ENCODE measurements at regions not wholly inside any gene's neighbourhood (a gene's known extent, or its start where the extent isn't known, plus 50 kb on each side); places are given as distances from the start of the nearest gene placed in this dataset.

DNA sequence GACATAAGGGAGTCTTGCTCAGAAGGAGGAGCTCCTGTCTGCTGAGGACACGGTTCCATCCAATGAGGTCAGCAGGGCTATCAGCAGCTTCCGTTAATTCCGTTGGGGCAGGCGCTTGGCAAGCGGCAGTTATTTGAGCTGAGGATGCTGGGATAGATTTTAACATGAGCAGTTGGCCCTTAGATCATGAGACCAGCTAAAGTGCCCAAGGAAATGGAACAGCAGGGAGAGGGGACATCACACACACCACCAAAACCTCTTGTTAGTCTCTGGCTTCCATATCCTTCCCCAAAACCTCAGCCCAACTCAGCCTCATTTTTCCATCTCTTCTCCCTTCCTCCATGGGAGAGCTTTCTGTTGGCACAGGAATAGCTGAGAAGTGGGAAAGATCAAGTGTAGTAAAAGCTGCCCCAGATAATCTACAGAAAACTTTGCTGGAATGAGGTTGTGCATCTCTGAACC is 138.7 kb upstream of the PZP start:
- H3K27ac Mint-ChIP-seq (ENCODE audit: unreplicated experiment): no peak overlapping the region
- intact Hi-C loops (cut with micrococcal nuclease; ENCODE audit: unreplicated experiment): no loop called here
- TF ChIP-seq, protein P1, sequence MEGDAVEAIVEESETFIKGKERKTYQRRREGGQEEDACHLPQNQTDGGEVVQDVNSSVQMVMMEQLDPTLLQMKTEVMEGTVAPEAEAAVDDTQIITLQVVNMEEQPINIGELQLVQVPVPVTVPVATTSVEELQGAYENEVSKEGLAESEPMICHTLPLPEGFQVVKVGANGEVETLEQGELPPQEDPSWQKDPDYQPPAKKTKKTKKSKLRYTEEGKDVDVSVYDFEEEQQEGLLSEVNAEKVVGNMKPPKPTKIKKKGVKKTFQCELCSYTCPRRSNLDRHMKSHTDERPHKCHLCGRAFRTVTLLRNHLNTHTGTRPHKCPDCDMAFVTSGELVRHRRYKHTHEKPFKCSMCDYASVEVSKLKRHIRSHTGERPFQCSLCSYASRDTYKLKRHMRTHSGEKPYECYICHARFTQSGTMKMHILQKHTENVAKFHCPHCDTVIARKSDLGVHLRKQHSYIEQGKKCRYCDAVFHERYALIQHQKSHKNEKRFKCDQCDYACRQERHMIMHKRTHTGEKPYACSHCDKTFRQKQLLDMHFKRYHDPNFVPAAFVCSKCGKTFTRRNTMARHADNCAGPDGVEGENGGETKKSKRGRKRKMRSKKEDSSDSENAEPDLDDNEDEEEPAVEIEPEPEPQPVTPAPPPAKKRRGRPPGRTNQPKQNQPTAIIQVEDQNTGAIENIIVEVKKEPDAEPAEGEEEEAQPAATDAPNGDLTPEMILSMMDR (IDR thresholded peaks at IDR 0.05; ENCODE audit: unreplicated experiment): no peak

DNA sequence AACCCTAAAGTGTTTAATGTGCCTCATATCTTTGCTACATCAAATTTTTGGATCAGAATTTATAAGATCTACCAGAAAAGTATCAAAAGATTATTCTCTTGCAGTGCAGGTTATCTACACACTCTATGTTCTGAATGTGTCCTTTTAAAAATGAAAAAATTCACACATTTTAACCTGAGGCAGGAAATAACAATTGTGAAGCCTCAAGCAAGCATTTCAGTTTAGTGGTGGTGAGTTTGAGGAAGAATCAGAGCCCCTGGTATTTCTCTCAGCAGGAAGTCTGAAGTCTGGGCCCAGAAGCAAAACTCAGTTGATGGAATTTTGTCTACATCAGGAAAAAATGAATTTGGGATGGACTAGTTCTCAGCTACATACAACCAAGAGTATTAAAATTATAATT is 137.0 kb upstream of the PZP start:
- Mint-ChIP-seq H3K27ac (ENCODE audit: unreplicated experiment) (no peak overlapping the region), H3K4me3 (ENCODE audit: low read depth, unreplicated experiment) (no peak overlapping the region), H3K4me1 (ENCODE audit: low read depth, unreplicated experiment) (no peaks in the 10 kb centered on the region), H3K27me3 (ENCODE audit: unreplicated experiment) (no peaks in the 10 kb centered on the region), H3K36me3 (ENCODE audit: insufficient read depth, unreplicated experiment) (no peaks in the 10 kb centered on the region), H3K9me3 (ENCODE audit: low read depth, unreplicated experiment) (no peaks in the 10 kb centered on the region)
- intact Hi-C loops (cut with micrococcal nuclease; ENCODE audit: unreplicated experiment): no loop called here
- CTCF ChIA-PET: no interaction called here
- TF ChIP-seq, protein P1 (IDR thresholded peaks at IDR 0.05; ENCODE audit: unreplicated experiment): no peak
- no TSS peak for BruUV-seq (replicated peaks)
- no peak for DNase-seq

More for the DNA sequence above, 138.7 kb upstream of the PZP start:
- Mint-ChIP-seq H3K27me3 (ENCODE audit: unreplicated experiment) (no peaks in the 10 kb centered on the region), H3K36me3 (ENCODE audit: insufficient read depth, unreplicated experiment) (no peaks in the 10 kb centered on the region), H3K4me3 (ENCODE audit: low read depth, unreplicated experiment) (no peak overlapping the region), H3K9me3 (ENCODE audit: low read depth, unreplicated experiment) (no peaks in the 10 kb centered on the region), H3K4me1 (ENCODE audit: low read depth, unreplicated experiment) (no peaks in the 10 kb centered on the region)
- no peak for DNase-seq
- BruUV-seq (replicated peaks): no TSS peak
- CTCF ChIA-PET: interaction anchor here (1.0 kb wide), 1 partner anchor 16 kb away, joined by 3 read pairs; no protein-coding TSS in a partner anchor

DNA sequence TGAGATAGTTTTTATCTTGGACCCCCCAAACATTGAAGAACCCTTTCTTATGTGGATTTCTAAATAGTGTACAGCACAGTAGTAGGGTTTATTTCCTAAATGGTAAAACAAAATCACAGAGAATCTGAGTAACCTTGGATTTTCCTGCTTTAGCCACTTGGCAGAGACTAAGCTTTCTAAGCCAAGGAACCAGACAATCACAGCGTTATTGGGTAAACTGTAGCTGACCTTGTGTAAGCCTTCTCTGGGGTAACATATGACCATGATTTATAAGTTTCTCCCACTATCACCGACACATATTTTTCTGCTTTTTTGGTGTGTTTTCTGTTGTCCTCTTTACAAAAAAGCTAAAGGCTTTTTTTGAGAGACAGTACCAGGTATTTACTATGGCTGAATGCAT is 136.3 kb upstream of the PZP start:
- Mint-ChIP-seq H3K27ac (ENCODE audit: unreplicated experiment) (no peak overlapping the region), H3K36me3 (ENCODE audit: insufficient read depth, unreplicated experiment) (no peaks in the 10 kb centered on the region), H3K27me3 (ENCODE audit: unreplicated experiment) (no peaks in the 10 kb centered on the region), H3K4me3 (ENCODE audit: low read depth, unreplicated experiment) (no peak overlapping the region), H3K4me1 (ENCODE audit: low read depth, unreplicated experiment) (no peaks in the 10 kb centered on the region), H3K9me3 (ENCODE audit: low read depth, unreplicated experiment) (no peaks in the 10 kb centered on the region)
- TF ChIP-seq, protein P1 (IDR thresholded peaks at IDR 0.05; ENCODE audit: unreplicated experiment): no peak
- DNase-seq: no peak
- CTCF ChIA-PET: no interaction called here
- intact Hi-C loops (cut with micrococcal nuclease; ENCODE audit: unreplicated experiment): no loop called here
- no TSS peak for BruUV-seq (replicated peaks)

DNA sequence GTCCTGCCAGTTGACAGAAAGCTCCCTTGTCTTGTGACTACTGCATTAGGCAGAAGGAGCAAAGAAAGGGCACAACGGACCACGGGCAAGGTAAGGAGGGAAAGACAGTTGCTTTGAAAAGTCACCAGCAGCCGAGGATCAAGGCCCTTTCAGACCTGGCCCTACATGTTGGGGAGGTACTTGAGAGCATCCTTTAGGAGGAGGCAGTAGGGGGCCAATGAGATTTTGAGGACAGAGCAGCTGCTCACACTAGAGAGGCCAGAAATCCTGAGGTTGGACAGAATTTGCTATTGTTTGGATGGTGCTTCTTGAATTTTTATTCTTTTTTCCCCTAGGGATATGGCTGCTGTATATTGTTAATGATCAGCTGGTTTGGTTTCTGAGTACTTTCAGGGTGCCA is 135.5 kb upstream of the PZP start:
- H3K4me1 Mint-ChIP-seq (ENCODE audit: low read depth, unreplicated experiment): no peaks in the 10 kb centered on the region
- CTCF ChIA-PET: no interaction called here
- H3K9me3 Mint-ChIP-seq (ENCODE audit: low read depth, unreplicated experiment): no peaks in the 10 kb centered on the region
- intact Hi-C loops (cut with micrococcal nuclease; ENCODE audit: unreplicated experiment): no loop called here
- no TSS peak for BruUV-seq (replicated peaks)
- TF ChIP-seq, protein P1 (IDR thresholded peaks at IDR 0.05; ENCODE audit: unreplicated experiment): no peak
- H3K27me3 Mint-ChIP-seq (ENCODE audit: unreplicated experiment): no peaks in the 10 kb centered on the region
- H3K36me3 Mint-ChIP-seq (ENCODE audit: insufficient read depth, unreplicated experiment): no peaks in the 10 kb centered on the region
- no peak for DNase-seq
- no peak overlapping the region for H3K27ac Mint-ChIP-seq (ENCODE audit: unreplicated experiment)
- H3K4me3 Mint-ChIP-seq (ENCODE audit: low read depth, unreplicated experiment): no peak overlapping the region

Data from Calu3 (cell line).